ENCODE measurements at regions not wholly inside any gene's neighbourhood (a gene's known extent, or its start where the extent isn't known, plus 50 kb on each side); places are given as distances from the start of the nearest gene placed in this dataset.

- intact Hi-C loops (cut with DNase I): no loop called here
- 38 to 65% methylated on average over 1 of the region's 1 CpG for WGBS, 2 donors
- Histone ChIP-seq H3K4me3 (replicated peaks in 1 of 3) (no peak overlapping the region), H3K27me3 (no peaks in the 10 kb centered on the region), H3K4me1 (no peaks in the 10 kb centered on the region), H3K27ac (no peak overlapping the region), H3K9me3 (no peaks in the 10 kb centered on the region), H3K36me3 (no peaks in the 10 kb centered on the region)
- no peak for DNase-seq
- TF ChIP-seq CTCF (IDR thresholded peaks at IDR 0.05) (no peak), POLR2A (IDR thresholded peaks at IDR 0.05) (no peak)
Measured at GRCh38 chr6:130760006-130760405, 67.2 kb upstream of the SMLR1 start.

GRCh38 chr6:130761286-130761685, 65.9 kb upstream of the SMLR1 start:
- TF ChIP-seq POLR2A (IDR thresholded peaks at IDR 0.05) (no peak), CTCF (IDR thresholded peaks at IDR 0.05) (no peak)
- no peaks in the 10 kb centered on the region for H3K9me3 ChIP-seq
- DNase-seq: no peak
- intact Hi-C loops (cut with DNase I): no loop called here
- WGBS, 2 donors: 83 to 95% methylated on average over 1 of the region's 1 CpG
- H3K4me1 ChIP-seq: no peaks in the 10 kb centered on the region
- H3K4me3 ChIP-seq (replicated peaks in 1 of 3): no peak overlapping the region
- no peaks in the 10 kb centered on the region for H3K27me3 ChIP-seq
- H3K27ac ChIP-seq: no peak overlapping the region
- H3K36me3 ChIP-seq: no peaks in the 10 kb centered on the region

- Histone ChIP-seq H3K4me3 (replicated peaks in 1 of 3) (no peak overlapping the region), H3K4me1 (no peaks in the 10 kb centered on the region), H3K36me3 (no peaks in the 10 kb centered on the region), H3K27ac (no peak overlapping the region), H3K27me3 (no peaks in the 10 kb centered on the region), H3K9me3 (no peaks in the 10 kb centered on the region)
- intact Hi-C loops (cut with DNase I): no loop called here
- WGBS, 2 donors: 75 to 84% methylated on average over 3 of the region's 3 CpGs
- no peak for TF ChIP-seq CTCF (IDR thresholded peaks at IDR 0.05)
- DNase-seq: no peak
Measured at GRCh38 chr6:130765181-130765727, 62.0 kb upstream of the SMLR1 start.

GRCh38 chr6:130766239-130767144, 60.7 kb upstream of the SMLR1 start:
- Histone ChIP-seq H3K27ac (no peak overlapping the region), H3K27me3 (no peaks in the 10 kb centered on the region), H3K4me1 (no peaks in the 10 kb centered on the region), H3K9me3 (no peaks in the 10 kb centered on the region), H3K36me3 (no peaks in the 10 kb centered on the region), H3K4me3 (replicated peaks in 1 of 3) (no peak overlapping the region)
- TF ChIP-seq POLR2A (IDR thresholded peaks at IDR 0.05) (no peak), CTCF (IDR thresholded peaks at IDR 0.05) (no peak)
- no peak for DNase-seq
- WGBS, 2 donors: 71 to 77% methylated on average over 7 of the region's 7 CpGs
- intact Hi-C loops (cut with DNase I): no loop called here

GRCh38 chr6:130769861-130770260, 57.3 kb upstream of the SMLR1 start:
- intact Hi-C loops (cut with DNase I): no loop called here
- no peaks in the 10 kb centered on the region for H3K27me3 ChIP-seq
- H3K4me3 ChIP-seq (replicated peaks in 1 of 3): no peak overlapping the region
- H3K9me3 ChIP-seq: no peaks in the 10 kb centered on the region
- no peaks in the 10 kb centered on the region for H3K36me3 ChIP-seq
- no peak for TF ChIP-seq POLR2A (IDR thresholded peaks at IDR 0.05)
- no peak for TF ChIP-seq CTCF (IDR thresholded peaks at IDR 0.05)
- no peaks in the 10 kb centered on the region for H3K4me1 ChIP-seq
- 83 to 88% methylated on average over 1 of the region's 1 CpG for WGBS, 2 donors
- DNase-seq: no peak
- no peak overlapping the region for H3K27ac ChIP-seq
